H1 (cell line): ENCODE measurements at regions not wholly inside any gene's neighbourhood (a gene's known extent, or its start where the extent isn't known, plus 50 kb on each side); places are given as distances from the start of the nearest gene placed in this dataset.
"Not testable (repeated sequence)": the region's sequence is repeated elsewhere in the genome, so short reads cannot be mapped to it uniquely, and the experiment has no call there.

ENCODE experiments used
- CTCF ChIA-PET: fragments of 300-600 bp; sonication (Branson Sonifier 250); formaldehyde crosslinking; loops from one replicate; lab custom pipeline; 2021; ENCODE audit not compliant: partially characterized antibody; lab: Charles Lee
- POLR2A ChIA-PET: fragments of 300-600 bp; sonication (Branson Sonifier 250); formaldehyde crosslinking; loops from one replicate; lab custom pipeline; 2021; ENCODE audit warnings: inconsistent platforms; ENCODE audit not compliant: partially characterized antibody; lab: Charles Lee
- DNase-seq, 2 experiments: peaks; one replicate each; pipeline versions ENCODE4 v3.0.0 to v3.0.0-alpha.2; 2010 to 2022; ENCODE audit warnings: low spot score in 2 of 2, low read depth in 1 of 2, mixed read lengths in 1 of 2
- FAIRE-seq: peaks from 2 replicates; lab custom pipeline; 2011; peaks lifted over from hg19 to GRCh38; lab: Jason Lieb, UNC
- H2AFZ ChIP-seq: 2 replicates; pipeline ENCODE4 v1.8.1; 2012; ENCODE audit warnings: low read length, inconsistent platforms
- H2AK5ac ChIP-seq: 2 replicates; pipeline ENCODE4 v1.6.1; 2013; ENCODE audit warnings: low read depth, low read length
- H2BK120ac ChIP-seq: replicated peaks from 2 replicates; pipeline ENCODE3; 2013; ENCODE audit warnings: low read depth, low read length, inconsistent platforms
- H2BK12ac ChIP-seq: 2 replicates; pipeline ENCODE4 v1.6.1; 2013; ENCODE audit warnings: low read depth, low read length
- H2BK15ac ChIP-seq: 2 replicates; pipeline ENCODE4 v1.6.1; 2013; ENCODE audit warnings: low read length
- H2BK20ac ChIP-seq: 2 replicates; pipeline ENCODE4 v1.6.1; 2013; ENCODE audit warnings: low read length
- H2BK5ac ChIP-seq: 2 replicates; pipeline ENCODE4 v1.6.1; 2013; ENCODE audit warnings: low read depth, low read length
- H3K14ac ChIP-seq: 2 replicates; pipeline ENCODE4 v1.6.1; 2013; ENCODE audit warnings: inconsistent platforms; ENCODE audit not compliant: insufficient read length
- H3K18ac ChIP-seq: 2 replicates; pipeline ENCODE4 v1.6.1; 2013; ENCODE audit warnings: low read length; ENCODE audit errors: extremely low read depth
- H3K23ac ChIP-seq: 2 replicates; pipeline ENCODE4 v1.6.1; 2013; ENCODE audit warnings: inconsistent platforms; ENCODE audit not compliant: insufficient read length
- H3K23me2 ChIP-seq: 2 replicates; pipeline ENCODE4 v1.6.1; 2013; ENCODE audit warnings: low read depth, low read length
- H3K27ac ChIP-seq: 2 replicates; pipeline ENCODE4 v1.6.1; 2011; ENCODE audit warnings: low read depth, low read length, inconsistent platforms
- H3K27me3 ChIP-seq, 4 experiments: replicated peaks in 1 of 4; 1 replicate in 1 of 4; 2 replicates in 3 of 4; pipeline versions ENCODE4 v1.6.1 to v1.8.1; 2011 to 2013; ENCODE audit warnings: low read length in 3 of 4, mild to moderate bottlenecking in 3 of 4, inconsistent platforms in 2 of 4, mixed read lengths in 2 of 4, moderate library complexity in 1 of 4; ENCODE audit not compliant: control insufficient read depth in 3 of 4, insufficient read depth in 3 of 4; ENCODE audit errors: extremely low read depth in 1 of 4
- H3K36me3 ChIP-seq, 4 experiments: 2 replicates each; pipeline versions ENCODE4 v1.6.1 to v1.8.1; 2011 to 2013; ENCODE audit warnings: mild to moderate bottlenecking in 4 of 4, low read length in 3 of 4, moderate library complexity in 2 of 4, control low read depth in 1 of 4, inconsistent platforms in 1 of 4; ENCODE audit not compliant: insufficient read depth in 4 of 4, control insufficient read depth in 2 of 4
- H3K4ac ChIP-seq: replicated peaks from 2 replicates; pipeline ENCODE3; 2013; ENCODE audit warnings: low read length, low read depth, mixed read lengths, inconsistent platforms; ENCODE audit not compliant: insufficient read length
- H3K4me1 ChIP-seq, 4 experiments: replicated peaks in 1 of 4; 1 replicate in 1 of 4; 2 replicates in 3 of 4; pipeline versions ENCODE4 v1.6.1 to v1.8.1; 2011 to 2013; ENCODE audit warnings: low read length in 3 of 4, inconsistent platforms in 2 of 4, mixed read lengths in 1 of 4; ENCODE audit not compliant: insufficient read depth in 4 of 4, control insufficient read depth in 3 of 4
- H3K4me2 ChIP-seq, 2 experiments: 2 replicates each; pipeline versions ENCODE4 v1.6.1 to v1.8.1; 2011 to 2013; ENCODE audit warnings: low read depth in 2 of 2, low read length in 2 of 2, control low read depth in 1 of 2, inconsistent platforms in 1 of 2, mild to moderate bottlenecking in 1 of 2; ENCODE audit not compliant: insufficient read depth in 1 of 2
- H3K4me3 ChIP-seq, 4 experiments: fragments of 200-600, 300-600 bp in 1 of 4; sonication (generic), shearing (Covaris generic), sonication (Bioruptor Twin) in 1 of 4; 2 replicates each; pipeline versions ENCODE4 v1.5.1 to v1.8.1; 2011 to 2016; ENCODE audit warnings: low read length in 4 of 4, low read depth in 3 of 4, control low read depth in 2 of 4, inconsistent platforms in 2 of 4, mild to moderate bottlenecking in 2 of 4, mixed read lengths in 1 of 4, moderate library complexity in 1 of 4; ENCODE audit not compliant: insufficient read depth in 2 of 4; ENCODE audit errors: extremely low read depth in 1 of 4
- H3K56ac ChIP-seq: replicated peaks from 2 replicates; pipeline ENCODE3; 2013; ENCODE audit warnings: low read depth, mild to moderate bottlenecking, mixed read lengths, low read length, inconsistent platforms; ENCODE audit not compliant: insufficient read length
- H3K79me1 ChIP-seq: 2 replicates; pipeline ENCODE4 v1.6.1; 2013; ENCODE audit warnings: low read depth, low read length, control low read depth
- H3K79me2 ChIP-seq, 2 experiments: 2 replicates each; pipeline versions ENCODE4 v1.6.1 to v1.8.1; 2012 to 2013; ENCODE audit warnings: low read length in 2 of 2, mild to moderate bottlenecking in 2 of 2, inconsistent platforms in 1 of 2; ENCODE audit not compliant: insufficient read depth in 2 of 2, control insufficient read depth in 1 of 2
- H3K9ac ChIP-seq, 4 experiments: replicated peaks in 1 of 4; 1 replicate in 1 of 4; 2 replicates in 3 of 4; pipeline versions ENCODE4 v1.6.1 to v1.8.1; 2011 to 2013; ENCODE audit warnings: low read depth in 3 of 4, low read length in 3 of 4, control low read depth in 2 of 4, mild to moderate bottlenecking in 2 of 4, moderate library complexity in 2 of 4, inconsistent platforms in 1 of 4; ENCODE audit errors: extremely low read depth in 1 of 4
- H3K9me3 ChIP-seq, 2 experiments: 2 replicates each; pipeline versions ENCODE4 v1.6.1 to v1.8.1; 2012 to 2013; ENCODE audit warnings: mild to moderate bottlenecking in 2 of 2, moderate library complexity in 2 of 2, control low read depth in 1 of 2, inconsistent platforms in 1 of 2, low read depth in 1 of 2, low read length in 1 of 2, mixed read lengths in 1 of 2; ENCODE audit not compliant: insufficient read depth in 2 of 2
- H4K20me1 ChIP-seq, 2 experiments: replicated peaks in 1 of 2; 2 replicates each; pipeline versions ENCODE3 to v1.8.1; 2011 to 2013; ENCODE audit warnings: inconsistent platforms in 2 of 2, low read length in 2 of 2, mild to moderate bottlenecking in 1 of 2; ENCODE audit not compliant: insufficient read depth in 2 of 2, control insufficient read depth in 1 of 2
- H4K5ac ChIP-seq: 2 replicates; pipeline ENCODE4 v1.6.1; 2013; ENCODE audit warnings: low read length, low read depth, mixed read lengths, inconsistent platforms; ENCODE audit not compliant: insufficient read length
- H4K8ac ChIP-seq: 2 replicates; pipeline ENCODE4 v1.8.0; 2013; ENCODE audit warnings: mild to moderate bottlenecking, moderate library complexity, low read length, inconsistent platforms; ENCODE audit not compliant: insufficient read depth; ENCODE audit errors: extremely low read depth
- H4K91ac ChIP-seq: replicated peaks from 2 replicates; pipeline ENCODE3; 2013; ENCODE audit warnings: low read length, mixed read lengths, inconsistent platforms; ENCODE audit not compliant: insufficient read length
- WGBS, 2 experiments: shearing (Covaris generic) in 1 of 2; methylation state at CpG; one replicate each; pipeline versions ENCODE4 v1.1.6 to v1.1.7; 2013 to 2015; ENCODE audit warnings: low lambda C conversion rate in 2 of 2, mixed read lengths in 2 of 2, inconsistent platforms in 1 of 2, low coverage in 1 of 2, missing lambda C conversion rate in 1 of 2; ENCODE audit not compliant: insufficient replicate concordance in 2 of 2, insufficient coverage in 1 of 2, insufficient read length in 1 of 2; ENCODE audit errors: extremely low coverage in 1 of 2, missing lambda C conversion rate in 1 of 2; 5-methylcytosine and 5-hydroxymethylcytosine counted together

GRCh38 chr10:10727411-10727810 lies 290.3 kb upstream of the CELF2 start:
- POLR2A ChIA-PET, H2BK15ac ChIP-seq, H3K4ac ChIP-seq, H4K5ac ChIP-seq, H3K79me2 ChIP-seq, H2BK20ac ChIP-seq, H3K23me2 ChIP-seq, H3K4me3 ChIP-seq, H3K27me3 ChIP-seq, H2AFZ ChIP-seq, H3K27ac ChIP-seq, H3K14ac ChIP-seq, H3K4me1 ChIP-seq, H4K8ac ChIP-seq, H3K23ac ChIP-seq, H2BK120ac ChIP-seq, H3K9me3 ChIP-seq, H3K18ac ChIP-seq, DNase-seq, H3K4me2 ChIP-seq, H2BK5ac ChIP-seq, H3K56ac ChIP-seq, H2BK12ac ChIP-seq, H4K91ac ChIP-seq, H4K20me1 ChIP-seq, FAIRE-seq, H3K36me3 ChIP-seq, H3K79me1 ChIP-seq, H3K9ac ChIP-seq, H2AK5ac ChIP-seq: not testable (repeated sequence)
- WGBS, 2 experiments, result 96% methylated on average over 10 of the region's 14 CpGs; no CpG with 5 or more reads in 1 of the 2 experiments
- CTCF ChIA-PET, result interaction anchor here (0.6 kb wide), 1 partner anchor 858 kb away, joined by 3 read pairs; no protein-coding TSS in a partner anchor
